ENCODE measurements at regions not wholly inside any gene's neighbourhood (a gene's known extent, or its start where the extent isn't known, plus 50 kb on each side); places are given as distances from the start of the nearest gene placed in this dataset.

GRCh38 chr17:65394811-65395472 lies 166.5 kb downstream of the AXIN2 start:
- no peak for TF ChIP-seq CTCF (IDR thresholded peaks at IDR 0.05)
- intact Hi-C loops (cut with micrococcal nuclease): no loop called here
- ATAC-seq: no peak
- Histone ChIP-seq H3K36me3 (ENCODE audit: control insufficient read depth, insufficient read depth, low read length) (no peaks in the 10 kb centered on the region), H3K27me3 (ENCODE audit: control insufficient read depth, insufficient read depth, low read length) (no peaks in the 10 kb centered on the region), H3K4me3 (ENCODE audit: low read length) (no peak overlapping the region), H3K27ac (ENCODE audit: low read length) (no peak overlapping the region), H3K9me3 (ENCODE audit: control insufficient read depth, insufficient read depth, low read length) (no peaks in the 10 kb centered on the region), H3K4me1 (ENCODE audit: control insufficient read depth, insufficient read depth, low read length) (no peaks in the 10 kb centered on the region)
- no peaks in the 10 kb centered on the region for H3K36me3 Mint-ChIP-seq
- no peaks in the 10 kb centered on the region for H3K4me1 Mint-ChIP-seq
- H3K27me3 Mint-ChIP-seq (ENCODE audit: low read depth in 2 of 2): peaks cover 9 to 10% of the 10 kb centered on the region in 2 donors
- H3K27ac Mint-ChIP-seq: no peak overlapping the region
- no peaks in the 10 kb centered on the region for H3K9me3 Mint-ChIP-seq
- H3K4me3 Mint-ChIP-seq: no peak overlapping the region
- WGBS (ENCODE audit: insufficient coverage): 69% methylated on average over 3 of the region's 3 CpGs
- peak in 1 of 2 donors; percentile 8 for DNase-seq

- TF ChIP-seq CTCF (IDR thresholded peaks at IDR 0.05): no peak
- WGBS (ENCODE audit: insufficient coverage): 61% methylated on average over 3 of the region's 4 CpGs
- intact Hi-C loops (cut with micrococcal nuclease): no loop called here
- H3K36me3 ChIP-seq (ENCODE audit: control insufficient read depth, insufficient read depth, low read length): no peaks in the 10 kb centered on the region
- Mint-ChIP-seq H3K4me3 (no peak overlapping the region), H3K4me1 (no peaks in the 10 kb centered on the region), H3K27me3 (ENCODE audit: low read depth in 2 of 2) (peaks cover 6 to 23% of the 10 kb centered on the region in 2 donors), H3K27ac (no peak overlapping the region), H3K36me3 (no peaks in the 10 kb centered on the region), H3K9me3 (no peaks in the 10 kb centered on the region)
- H3K4me3 ChIP-seq (ENCODE audit: low read length): no peak overlapping the region
- DNase-seq: peak in 1 of 2 donors; percentile 29
- H3K4me1 ChIP-seq (ENCODE audit: control insufficient read depth, insufficient read depth, low read length): no peaks in the 10 kb centered on the region
- no peaks in the 10 kb centered on the region for H3K9me3 ChIP-seq (ENCODE audit: control insufficient read depth, insufficient read depth, low read length)
- no peak overlapping the region for H3K27ac ChIP-seq (ENCODE audit: low read length)
- no peak for ATAC-seq
- H3K27me3 ChIP-seq (ENCODE audit: control insufficient read depth, insufficient read depth, low read length): no peaks in the 10 kb centered on the region
Measured at GRCh38 chr17:65393514-65393913, 167.9 kb downstream of the AXIN2 start.

- Mint-ChIP-seq H3K9me3 (no peaks in the 10 kb centered on the region), H3K27ac (no peak overlapping the region), H3K4me1 (no peaks in the 10 kb centered on the region), H3K4me3 (no peak overlapping the region), H3K36me3 (no peaks in the 10 kb centered on the region), H3K27me3 (ENCODE audit: low read depth in 2 of 2) (peaks cover 19 to 28% of the 10 kb centered on the region in 2 donors)
- intact Hi-C loops (cut with micrococcal nuclease): no loop called here
- Histone ChIP-seq H3K27me3 (ENCODE audit: control insufficient read depth, insufficient read depth, low read length) (no peaks in the 10 kb centered on the region), H3K4me3 (ENCODE audit: low read length) (no peak overlapping the region), H3K4me1 (ENCODE audit: control insufficient read depth, insufficient read depth, low read length) (no peaks in the 10 kb centered on the region), H3K36me3 (ENCODE audit: control insufficient read depth, insufficient read depth, low read length) (no peaks in the 10 kb centered on the region), H3K9me3 (ENCODE audit: control insufficient read depth, insufficient read depth, low read length) (no peaks in the 10 kb centered on the region), H3K27ac (ENCODE audit: low read length) (no peak overlapping the region)
- no peak for DNase-seq
- WGBS (ENCODE audit: insufficient coverage): 81% methylated on average over 4 of the region's 4 CpGs
- TF ChIP-seq CTCF (IDR thresholded peaks at IDR 0.05): no peak
- no peak for ATAC-seq
Measured at GRCh38 chr17:65389949-65390348, 171.5 kb downstream of the AXIN2 start.

- H3K27ac ChIP-seq (ENCODE audit: low read length): no peak overlapping the region
- no peaks in the 10 kb centered on the region for H3K4me1 ChIP-seq (ENCODE audit: control insufficient read depth, insufficient read depth, low read length)
- H3K4me3 Mint-ChIP-seq: no peak overlapping the region
- H3K9me3 ChIP-seq (ENCODE audit: control insufficient read depth, insufficient read depth, low read length): no peaks in the 10 kb centered on the region
- no peaks in the 10 kb centered on the region for H3K36me3 ChIP-seq (ENCODE audit: control insufficient read depth, insufficient read depth, low read length)
- no peak for DNase-seq
- no peak overlapping the region for H3K4me3 ChIP-seq (ENCODE audit: low read length)
- H3K27me3 ChIP-seq (ENCODE audit: control insufficient read depth, insufficient read depth, low read length): no peaks in the 10 kb centered on the region
- H3K36me3 Mint-ChIP-seq: no peaks in the 10 kb centered on the region
- no peaks in the 10 kb centered on the region for H3K9me3 Mint-ChIP-seq
- H3K27ac Mint-ChIP-seq: no peak overlapping the region
- intact Hi-C loops (cut with micrococcal nuclease): no loop called here
- H3K4me1 Mint-ChIP-seq: no peaks in the 10 kb centered on the region
- TF ChIP-seq CTCF (IDR thresholded peaks at IDR 0.05): no peak
- peaks cover 21 to 23% of the 10 kb centered on the region in 2 donors for H3K27me3 Mint-ChIP-seq (ENCODE audit: low read depth in 2 of 2)
- ATAC-seq: no peak
- WGBS (ENCODE audit: insufficient coverage): 100% methylated on average over 1 of the region's 1 CpG
Measured at GRCh38 chr17:65389426-65389825, 172.0 kb downstream of the AXIN2 start.

Data from natural killer cell (primary cell).